Adrenal gland (tissue), 9 donors: ENCODE measurements at regions not wholly inside any gene's neighbourhood (a gene's known extent, or its start where the extent isn't known, plus 50 kb on each side); places are given as distances from the start of the nearest gene placed in this dataset.
A peak's percentile ranks its signal among the peaks of the same experiment; 100 is the strongest.

Experiments used
- DNase-seq, 7 donors: peaks; one replicate each; pipeline ENCODE4 v3.0.0-alpha.2; 2019 to 2020
- H3K27ac ChIP-seq, 5 donors: fragments of 200-600 bp; sonication (generic) in 4 of 5; 1 replicate in 3 of 5; 2 replicates in 2 of 5; pipeline versions ENCODE4 v1.5.1 to v1.8.0; 2016 to 2020; ENCODE audit warnings: mild to moderate bottlenecking in 1 of 5
- H3K27me3 ChIP-seq: fragments of 200-600 bp; 2 replicates; pipeline ENCODE4 v1.8.0; 2021
- H3K36me3 ChIP-seq, 2 donors: fragments of 200-600 bp; replicated peaks in 1 of 2; 1 replicate in 1 of 2; 2 replicates in 1 of 2; pipeline versions ENCODE4 v1.5.1 to v1.8.0; 2018 to 2022
- H3K4me1 ChIP-seq, 2 donors: fragments of 200-600 bp; replicated peaks in 1 of 2; 1 replicate in 1 of 2; 2 replicates in 1 of 2; pipeline versions ENCODE4 v1.5.1 to v1.8.0; 2018 to 2021
- H3K4me3 ChIP-seq, 4 donors: fragments of 200-600 bp; sonication (generic) in 3 of 4; one replicate each; pipeline ENCODE4 v1.5.1; 2016 to 2018
- H3K9me3 ChIP-seq, 3 donors: fragments of 200-600 bp; sonication (generic) in 1 of 3; replicated peaks in 1 of 3; 1 replicate in 2 of 3; 2 replicates in 1 of 3; pipeline versions ENCODE4 v1.5.1 to v1.8.0; 2016 to 2021
- CTCF ChIP-seq, 6 experiments: fragments of 450-650 bp in 4 of 6; fragments of 200-600 bp in 2 of 6; sonication (generic) in 1 of 6; IDR thresholded peaks; 1 replicate in 5 of 6; 2 replicates in 1 of 6; pipeline versions ENCODE4 v1.5.1 to v1.8.0; 2016 to 2021; ENCODE audit warnings: antibody characterized with exemption in 6 of 6, mild to moderate bottlenecking in 2 of 6, moderate library complexity in 1 of 6
- POLR2A ChIP-seq, 2 donors: fragments of 450-650 bp; IDR thresholded peaks; one replicate each; pipeline ENCODE4 v1.6.1; 2017; ENCODE audit warnings: antibody characterized with exemption in 2 of 2, mild to moderate bottlenecking in 2 of 2, moderate library complexity in 1 of 2
- WGBS, 4 donors: extraction: QIAGEN DNeasy Blood & Tissue Kit in 2 of 4; methylation state at CpG; one replicate each; pipeline versions ENCODE4 v1.1.5 to v1.1.7; 2013 to 2017; 5-methylcytosine and 5-hydroxymethylcytosine counted together
- intact Hi-C, 2 donors: fragments of 100-400 bp; cut with DNase I; formaldehyde crosslinking; loops; one replicate each; pipeline versions ENCODE4 v1.14.1 to v1.15.0; 2022 to 2023
- donor health status: healthy with polysubstance abuse.
- donor health status: Bipolar disorder and iron deficiency.
- donor health status: DM: yes; HTN: yes; CAD: no.
- donor health status: DM: no; HTN: no; CAD: no.
- donor health status: DM: no; HTN: no; CAD: no.

- H3K4me3 ChIP-seq, result no peak overlapping the region
- DNase-seq, result peak in 3 of 7 donors; percentile 10 to 48 (median 24)
- H3K4me1 ChIP-seq, result peaks cover 0 to 14% of the 10 kb centered on the region in 2 donors
- intact Hi-C loops, result no loop called here
- peak overlapping the region in 2 of 5 donors; percentile 45 to 62 for H3K27ac ChIP-seq
- no peak for TF ChIP-seq POLR2A (IDR thresholded peaks at IDR 0.05)
- H3K27me3 ChIP-seq, result no peaks in the 10 kb centered on the region
- no peaks in the 10 kb centered on the region for H3K9me3 ChIP-seq
- 20 to 28% (median 24%) methylated on average over 3 of the region's 3 CpGs for WGBS, 4 donors
- no peaks in the 10 kb centered on the region for H3K36me3 ChIP-seq
Measured at GRCh38 chr13:95462801-95463200, 89.7 kb upstream of the CLDN10 start.

- no peaks in the 10 kb centered on the region for H3K27me3 ChIP-seq
- peak overlapping the region in 3 of 5 donors; percentile 45 to 57 (median 55) for H3K27ac ChIP-seq
- DNase-seq, result peak in 4 of 7 donors; percentile 21 to 45 (median 34)
- intact Hi-C loops, result no loop called here
- H3K9me3 ChIP-seq, result no peaks in the 10 kb centered on the region
- H3K4me1 ChIP-seq, result peaks cover 0 to 14% of the 10 kb centered on the region in 2 donors
- TF ChIP-seq CTCF (IDR thresholded peaks at IDR 0.05) (no peak), POLR2A (IDR thresholded peaks at IDR 0.05) (no peak)
- no peak overlapping the region for H3K4me3 ChIP-seq
- no peaks in the 10 kb centered on the region for H3K36me3 ChIP-seq
Measured at GRCh38 chr13:95463531-95463930, 89.0 kb upstream of the CLDN10 start.

GRCh38 chr13:95470574-95471366, 81.8 kb upstream of the CLDN10 start:
- no peak overlapping the region for H3K4me3 ChIP-seq
- 85 to 88% (median 87%) methylated on average over 19 of the region's 19 CpGs for WGBS, 4 donors
- intact Hi-C loops, result loop anchor here (10.0 kb wide), 3 partner anchors 66 to 276 kb away; no protein-coding TSS in a partner anchor
- H3K9me3 ChIP-seq, result no peaks in the 10 kb centered on the region
- no peak overlapping the region for H3K27ac ChIP-seq
- H3K4me1 ChIP-seq, result no peaks in the 10 kb centered on the region
- TF ChIP-seq CTCF (IDR thresholded peaks at IDR 0.05) (no peak), POLR2A (IDR thresholded peaks at IDR 0.05) (no peak)
- no peaks in the 10 kb centered on the region for H3K27me3 ChIP-seq
- peak in 2 of 7 donors; percentile 4 to 20 for DNase-seq
- H3K36me3 ChIP-seq, result no peaks in the 10 kb centered on the region

- H3K9me3 ChIP-seq, result no peaks in the 10 kb centered on the region
- intact Hi-C loops, result loop anchor here (10.0 kb wide), 3 partner anchors 67 to 277 kb away; no protein-coding TSS in a partner anchor
- H3K36me3 ChIP-seq, result no peaks in the 10 kb centered on the region
- H3K4me3 ChIP-seq, result no peak overlapping the region
- WGBS, 4 donors, result 95 to 100% (median 98%) methylated on average over 2 of the region's 2 CpGs
- DNase-seq, result no peak
- no peak overlapping the region for H3K27ac ChIP-seq
- H3K27me3 ChIP-seq, result no peaks in the 10 kb centered on the region
- no peaks in the 10 kb centered on the region for H3K4me1 ChIP-seq
- TF ChIP-seq CTCF (IDR thresholded peaks at IDR 0.05), result no peak
- no peak for TF ChIP-seq POLR2A (IDR thresholded peaks at IDR 0.05)
Measured at GRCh38 chr13:95471960-95472359, 80.6 kb upstream of the CLDN10 start.
